Epithelial cell of proximal tubule (primary cell): ENCODE measurements at regions not wholly inside any gene's neighbourhood (a gene's known extent, or its start where the extent isn't known, plus 50 kb on each side); places are given as distances from the start of the nearest gene placed in this dataset.
"Not testable (repeated sequence)": the region's sequence is repeated elsewhere in the genome, so short reads cannot be mapped to it uniquely, and the experiment has no call there.

ENCODE experiments used
- DNase-seq: peaks from one replicate; pipeline ENCODE4 v3.0.0-alpha.2; 2011; ENCODE audit warnings: low read depth
- H3K4me3 ChIP-seq: 2 replicates; pipeline ENCODE4 v1.5.1; 2011; ENCODE audit warnings: low read depth, mild to moderate bottlenecking, low read length
- TF ChIP-seq, protein P1 (sequence below): conservative IDR thresholded peaks from 2 replicates; pipeline ENCODE4 v1.5.1; 2012; ENCODE audit warnings: low read depth, mild to moderate bottlenecking, low read length

DNA sequence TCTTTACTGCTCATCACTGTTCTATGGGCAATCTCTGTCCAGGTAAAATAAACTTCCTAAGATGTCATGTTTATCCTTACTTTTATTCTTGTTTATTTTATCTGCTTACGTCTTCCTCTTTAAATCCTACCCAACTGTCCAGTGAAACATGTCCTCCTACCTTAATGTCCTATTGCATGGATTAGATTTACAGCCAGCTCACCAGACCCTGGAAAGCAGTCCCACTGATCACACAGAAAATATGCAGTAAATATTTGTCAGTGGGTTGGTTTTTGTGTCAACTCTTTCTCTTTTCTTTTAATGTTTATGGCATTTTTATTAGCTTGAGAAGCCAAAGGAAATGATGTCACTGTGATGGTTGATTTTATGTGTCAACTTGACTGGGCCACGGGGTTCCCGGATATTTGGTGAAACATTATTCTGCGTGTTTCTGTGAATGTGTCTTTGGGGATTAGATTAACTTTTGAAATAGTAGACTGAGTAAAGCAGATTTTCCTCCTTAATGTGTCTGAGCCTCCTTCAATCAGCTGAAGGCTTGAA, 258.3 kb downstream of the SRGAP2C start:
- no peak overlapping the region for H3K4me3 ChIP-seq
- DNase-seq = no peak
- TF ChIP-seq, protein P1, sequence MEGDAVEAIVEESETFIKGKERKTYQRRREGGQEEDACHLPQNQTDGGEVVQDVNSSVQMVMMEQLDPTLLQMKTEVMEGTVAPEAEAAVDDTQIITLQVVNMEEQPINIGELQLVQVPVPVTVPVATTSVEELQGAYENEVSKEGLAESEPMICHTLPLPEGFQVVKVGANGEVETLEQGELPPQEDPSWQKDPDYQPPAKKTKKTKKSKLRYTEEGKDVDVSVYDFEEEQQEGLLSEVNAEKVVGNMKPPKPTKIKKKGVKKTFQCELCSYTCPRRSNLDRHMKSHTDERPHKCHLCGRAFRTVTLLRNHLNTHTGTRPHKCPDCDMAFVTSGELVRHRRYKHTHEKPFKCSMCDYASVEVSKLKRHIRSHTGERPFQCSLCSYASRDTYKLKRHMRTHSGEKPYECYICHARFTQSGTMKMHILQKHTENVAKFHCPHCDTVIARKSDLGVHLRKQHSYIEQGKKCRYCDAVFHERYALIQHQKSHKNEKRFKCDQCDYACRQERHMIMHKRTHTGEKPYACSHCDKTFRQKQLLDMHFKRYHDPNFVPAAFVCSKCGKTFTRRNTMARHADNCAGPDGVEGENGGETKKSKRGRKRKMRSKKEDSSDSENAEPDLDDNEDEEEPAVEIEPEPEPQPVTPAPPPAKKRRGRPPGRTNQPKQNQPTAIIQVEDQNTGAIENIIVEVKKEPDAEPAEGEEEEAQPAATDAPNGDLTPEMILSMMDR = no peak

DNA sequence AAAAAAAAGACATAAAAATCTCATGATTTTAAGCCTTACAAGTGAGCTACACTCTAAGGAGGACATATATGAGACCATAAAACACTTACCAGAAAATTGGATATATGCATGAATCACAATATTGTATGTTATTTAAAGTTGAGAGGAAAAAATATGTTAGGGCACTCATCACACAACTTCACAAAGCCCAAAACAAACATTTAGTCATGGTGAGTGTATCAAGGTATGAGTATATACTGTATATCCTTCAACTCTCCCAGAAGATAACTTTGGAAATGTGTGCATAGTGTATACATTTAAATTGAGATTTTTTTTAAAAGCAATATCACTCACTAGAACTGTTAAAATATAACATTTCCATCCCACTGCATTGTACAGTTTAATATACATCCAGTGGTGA, 259.3 kb downstream of the SRGAP2C start:
- TF ChIP-seq, protein P1 = no peak
- no peak overlapping the region for H3K4me3 ChIP-seq
- DNase-seq = no peak

DNA sequence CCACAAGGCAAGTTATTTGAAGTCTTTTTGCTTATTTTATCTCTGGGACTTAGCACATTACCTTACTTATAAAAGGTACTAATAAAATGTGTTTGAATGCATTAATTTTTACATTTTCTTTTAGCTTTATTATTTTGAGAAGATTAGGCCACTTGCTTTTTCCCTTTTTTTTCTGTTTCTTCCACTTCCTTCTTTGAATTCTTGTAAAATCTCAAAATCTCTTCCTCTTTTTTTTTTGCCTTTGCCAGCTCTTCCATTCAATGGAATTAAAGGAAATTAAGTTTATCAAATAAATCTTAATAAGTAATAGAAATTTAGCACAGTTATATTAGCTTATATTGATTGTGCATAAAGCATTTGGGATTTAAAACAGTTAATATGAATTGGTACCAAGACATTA, 260.9 kb downstream of the SRGAP2C start:
- no peak overlapping the region for H3K4me3 ChIP-seq
- TF ChIP-seq, protein P1 = no peak
- DNase-seq = no peak

DNA sequence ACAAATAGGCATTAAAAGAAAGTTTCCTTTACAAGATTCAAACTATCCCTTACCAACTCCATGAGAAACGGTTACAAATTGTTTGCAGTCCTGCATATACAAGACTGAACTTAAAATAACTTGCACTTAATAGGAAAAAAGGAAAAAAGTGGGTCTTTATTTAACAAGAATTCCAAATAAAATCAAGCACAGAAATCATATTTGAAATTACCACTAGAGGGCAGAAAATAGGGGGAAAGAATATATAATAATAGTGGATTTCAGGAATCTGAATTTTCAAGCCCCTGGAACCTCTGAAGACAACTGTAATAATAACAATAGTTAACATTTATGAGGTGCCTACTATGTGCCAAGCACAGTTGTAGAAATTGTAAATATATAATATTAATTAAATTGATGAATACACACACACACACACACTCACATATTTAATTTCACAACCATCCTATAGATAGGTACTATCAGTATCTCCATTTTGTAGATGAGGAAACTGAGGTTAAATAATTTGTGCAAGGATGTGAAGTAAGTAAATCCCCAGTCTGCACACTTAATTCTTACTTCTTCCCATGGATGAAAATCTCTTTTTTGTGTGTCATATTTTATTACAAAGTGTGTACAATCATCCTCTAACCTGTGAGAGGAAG, 262.6 kb downstream of the SRGAP2C start:
- TF ChIP-seq, protein P1 = peak; percentile 34
- DNase-seq, H3K4me3 ChIP-seq: not testable (repeated sequence)

DNA sequence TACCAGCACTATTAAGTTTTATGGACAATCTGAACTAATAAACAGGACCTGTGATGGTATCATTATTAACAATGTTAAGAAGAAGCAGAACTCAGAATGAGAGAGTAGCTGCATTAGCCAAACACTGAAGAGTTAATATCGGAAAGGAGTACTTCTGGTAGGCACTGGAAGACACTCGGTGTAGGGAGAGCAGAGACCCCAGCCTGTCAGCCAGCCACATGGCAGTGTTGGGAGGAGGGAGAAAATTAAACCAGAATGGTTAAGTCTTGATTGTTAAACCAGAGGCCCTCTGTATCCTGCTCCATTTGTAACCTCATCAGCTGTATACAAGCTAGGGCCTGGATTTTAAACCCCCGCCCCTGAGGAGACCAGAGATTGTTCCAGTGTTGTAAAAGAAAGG, 263.3 kb downstream of the SRGAP2C start:
- H3K4me3 ChIP-seq, DNase-seq: not testable (repeated sequence)

DNA sequence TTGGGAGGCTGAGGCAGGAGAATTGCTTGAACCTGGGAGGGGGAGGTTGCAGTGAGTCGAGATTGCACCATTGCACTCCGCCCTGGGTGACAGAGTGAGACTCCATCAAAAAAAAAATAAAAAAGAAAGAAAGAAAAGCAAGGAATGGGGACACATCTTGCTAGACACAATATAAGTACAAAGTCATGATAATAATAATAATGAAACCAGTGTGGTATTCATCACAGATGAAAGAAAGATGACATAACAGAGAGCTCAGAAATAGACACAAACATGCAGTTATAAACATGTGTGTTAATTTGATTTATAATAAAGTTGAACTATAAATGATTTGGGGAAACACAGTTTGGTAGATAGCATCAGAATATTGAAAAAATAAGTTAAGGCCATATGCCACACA, 264.1 kb downstream of the SRGAP2C start:
- TF ChIP-seq, protein P1 = no peak
- H3K4me3 ChIP-seq = no peak overlapping the region
- no peak for DNase-seq

DNA sequence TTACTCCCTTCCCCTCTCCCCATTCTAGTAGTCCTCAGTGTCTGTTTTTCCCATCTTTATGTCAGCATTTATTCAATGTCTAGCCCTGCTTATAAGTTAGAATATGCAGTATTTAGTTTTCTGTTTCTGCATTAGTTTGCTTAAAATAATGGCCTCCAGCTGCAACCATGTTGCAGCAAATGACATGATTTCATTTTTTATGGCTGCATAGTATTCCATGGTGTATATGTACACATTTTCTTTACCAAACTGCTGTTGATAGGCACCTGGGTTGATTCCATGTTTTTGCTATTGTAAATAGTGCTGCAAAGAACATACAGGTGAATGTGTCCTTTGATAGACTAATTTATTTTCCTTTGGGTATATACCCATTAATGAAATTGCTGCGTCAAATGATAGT, 267.7 kb downstream of the SRGAP2C start:
- H3K4me3 ChIP-seq = no peak overlapping the region
- TF ChIP-seq, protein P1 = no peak
- DNase-seq = no peak
